HL-60 (cell line): ENCODE measurements at regions not wholly inside any gene's neighbourhood (a gene's known extent, or its start where the extent isn't known, plus 50 kb on each side); places are given as distances from the start of the nearest gene placed in this dataset.
"Not testable (repeated sequence)": the region's sequence is repeated elsewhere in the genome, so short reads cannot be mapped to it uniquely, and the experiment has no call there.

Source experiments
- POLR2AphosphoS5 ChIP-seq: IDR thresholded peaks from 2 replicates; pipeline ENCODE4 v1.6.1; 2012; ENCODE audit warnings: low read depth
- SPI1 ChIP-seq: IDR thresholded peaks from 2 replicates; pipeline ENCODE4 v1.6.1; 2012; ENCODE audit warnings: low read depth, mild to moderate bottlenecking, borderline replicate concordance
- TF ChIP-seq, protein P1 (sequence below): IDR thresholded peaks from one replicate; pipeline ENCODE4 v1.5.1; 2011; ENCODE audit warnings: low read length, control low read depth, inconsistent platforms; ENCODE audit not compliant: insufficient read depth
- TF ChIP-seq, protein P2 (sequence below): IDR thresholded peaks from 2 replicates; pipeline ENCODE4 v1.6.1; 2012; ENCODE audit warnings: low read depth; ENCODE audit not compliant: insufficient replicate concordance

DNA sequence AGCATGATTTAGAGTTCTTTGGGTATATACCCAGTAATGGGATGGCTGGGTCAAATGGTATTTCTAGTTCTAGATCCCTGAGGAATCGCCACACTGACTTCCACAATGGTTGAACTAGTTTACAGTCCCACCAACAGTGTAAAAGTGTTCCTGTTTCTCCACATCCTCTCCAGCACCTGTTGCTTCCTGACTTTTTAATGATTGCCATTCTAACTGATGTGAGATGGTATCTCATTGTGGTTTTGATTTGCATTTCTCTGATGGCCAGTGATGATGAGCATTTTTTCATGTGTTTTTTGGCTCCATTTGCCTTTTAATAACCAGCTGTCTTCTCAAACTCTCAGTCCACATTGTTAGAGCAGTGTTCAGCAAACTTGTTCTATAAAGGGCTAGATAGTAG lies 155.9 kb downstream of the MFSD1 start:
- TF ChIP-seq, protein P1, sequence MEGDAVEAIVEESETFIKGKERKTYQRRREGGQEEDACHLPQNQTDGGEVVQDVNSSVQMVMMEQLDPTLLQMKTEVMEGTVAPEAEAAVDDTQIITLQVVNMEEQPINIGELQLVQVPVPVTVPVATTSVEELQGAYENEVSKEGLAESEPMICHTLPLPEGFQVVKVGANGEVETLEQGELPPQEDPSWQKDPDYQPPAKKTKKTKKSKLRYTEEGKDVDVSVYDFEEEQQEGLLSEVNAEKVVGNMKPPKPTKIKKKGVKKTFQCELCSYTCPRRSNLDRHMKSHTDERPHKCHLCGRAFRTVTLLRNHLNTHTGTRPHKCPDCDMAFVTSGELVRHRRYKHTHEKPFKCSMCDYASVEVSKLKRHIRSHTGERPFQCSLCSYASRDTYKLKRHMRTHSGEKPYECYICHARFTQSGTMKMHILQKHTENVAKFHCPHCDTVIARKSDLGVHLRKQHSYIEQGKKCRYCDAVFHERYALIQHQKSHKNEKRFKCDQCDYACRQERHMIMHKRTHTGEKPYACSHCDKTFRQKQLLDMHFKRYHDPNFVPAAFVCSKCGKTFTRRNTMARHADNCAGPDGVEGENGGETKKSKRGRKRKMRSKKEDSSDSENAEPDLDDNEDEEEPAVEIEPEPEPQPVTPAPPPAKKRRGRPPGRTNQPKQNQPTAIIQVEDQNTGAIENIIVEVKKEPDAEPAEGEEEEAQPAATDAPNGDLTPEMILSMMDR: not testable (repeated sequence)
- TF ChIP-seq, protein P2, sequence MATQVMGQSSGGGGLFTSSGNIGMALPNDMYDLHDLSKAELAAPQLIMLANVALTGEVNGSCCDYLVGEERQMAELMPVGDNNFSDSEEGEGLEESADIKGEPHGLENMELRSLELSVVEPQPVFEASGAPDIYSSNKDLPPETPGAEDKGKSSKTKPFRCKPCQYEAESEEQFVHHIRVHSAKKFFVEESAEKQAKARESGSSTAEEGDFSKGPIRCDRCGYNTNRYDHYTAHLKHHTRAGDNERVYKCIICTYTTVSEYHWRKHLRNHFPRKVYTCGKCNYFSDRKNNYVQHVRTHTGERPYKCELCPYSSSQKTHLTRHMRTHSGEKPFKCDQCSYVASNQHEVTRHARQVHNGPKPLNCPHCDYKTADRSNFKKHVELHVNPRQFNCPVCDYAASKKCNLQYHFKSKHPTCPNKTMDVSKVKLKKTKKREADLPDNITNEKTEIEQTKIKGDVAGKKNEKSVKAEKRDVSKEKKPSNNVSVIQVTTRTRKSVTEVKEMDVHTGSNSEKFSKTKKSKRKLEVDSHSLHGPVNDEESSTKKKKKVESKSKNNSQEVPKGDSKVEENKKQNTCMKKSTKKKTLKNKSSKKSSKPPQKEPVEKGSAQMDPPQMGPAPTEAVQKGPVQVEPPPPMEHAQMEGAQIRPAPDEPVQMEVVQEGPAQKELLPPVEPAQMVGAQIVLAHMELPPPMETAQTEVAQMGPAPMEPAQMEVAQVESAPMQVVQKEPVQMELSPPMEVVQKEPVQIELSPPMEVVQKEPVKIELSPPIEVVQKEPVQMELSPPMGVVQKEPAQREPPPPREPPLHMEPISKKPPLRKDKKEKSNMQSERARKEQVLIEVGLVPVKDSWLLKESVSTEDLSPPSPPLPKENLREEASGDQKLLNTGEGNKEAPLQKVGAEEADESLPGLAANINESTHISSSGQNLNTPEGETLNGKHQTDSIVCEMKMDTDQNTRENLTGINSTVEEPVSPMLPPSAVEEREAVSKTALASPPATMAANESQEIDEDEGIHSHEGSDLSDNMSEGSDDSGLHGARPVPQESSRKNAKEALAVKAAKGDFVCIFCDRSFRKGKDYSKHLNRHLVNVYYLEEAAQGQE: not testable (repeated sequence)
- TF ChIP-seq POLR2AphosphoS5, SPI1: not testable (repeated sequence)
